ENCODE measurements at regions not wholly inside any gene's neighbourhood (a gene's known extent, or its start where the extent isn't known, plus 50 kb on each side); places are given as distances from the start of the nearest gene placed in this dataset.
A peak's percentile ranks its signal among the peaks of the same experiment; 100 is the strongest.
"Not testable (repeated sequence)": the region's sequence is repeated elsewhere in the genome, so short reads cannot be mapped to it uniquely, and the experiment has no call there.

GRCh38 chr9:85792057-85792456, 50.3 kb upstream of the AGTPBP1 start:
- not testable (repeated sequence) for H3K9me3 ChIP-seq (ENCODE audit: control insufficient read depth, insufficient read depth, low read length); H3K36me3 ChIP-seq (ENCODE audit: control insufficient read depth, low read length); H3F3A ChIP-seq (ENCODE audit: control insufficient read depth, insufficient read depth); H3K4me1 ChIP-seq (ENCODE audit: control insufficient read depth, low read length); H3K4me3 ChIP-seq (ENCODE audit: low read length); H3K79me2 ChIP-seq (ENCODE audit: control insufficient read depth, low read length); H4K20me1 ChIP-seq (ENCODE audit: control insufficient read depth, insufficient read depth, low read depth, low read length); H3K9me2 ChIP-seq (replicated peaks; ENCODE audit: control insufficient read depth, low read length); H3K27ac ChIP-seq (ENCODE audit: low read depth, low read length); H3K4me2 ChIP-seq (ENCODE audit: low read length); H3K27me3 ChIP-seq (ENCODE audit: control insufficient read depth, low read length)

- not testable (repeated sequence) for H3F3A ChIP-seq (ENCODE audit: control insufficient read depth, insufficient read depth); H3K4me1 ChIP-seq (ENCODE audit: control insufficient read depth, low read length); H3K4me2 ChIP-seq (ENCODE audit: low read length); H3K36me3 ChIP-seq (ENCODE audit: control insufficient read depth, low read length); H3K9me3 ChIP-seq (ENCODE audit: control insufficient read depth, insufficient read depth, low read length); H3K27me3 ChIP-seq (ENCODE audit: control insufficient read depth, low read length); H3K9me2 ChIP-seq (replicated peaks; ENCODE audit: control insufficient read depth, low read length); H3K27ac ChIP-seq (ENCODE audit: low read depth, low read length); H3K79me2 ChIP-seq (ENCODE audit: control insufficient read depth, low read length); H4K20me1 ChIP-seq (ENCODE audit: control insufficient read depth, insufficient read depth, low read depth, low read length); H3K4me3 ChIP-seq (ENCODE audit: low read length)
Observed at GRCh38 chr9:85802978-85803695, 61.4 kb upstream of the AGTPBP1 start.

GRCh38 chr9:85804847-85805133, 63.0 kb upstream of the AGTPBP1 start:
- H3K27ac ChIP-seq (ENCODE audit: low read depth, low read length); H3K79me2 ChIP-seq (ENCODE audit: control insufficient read depth, low read length); H3K9me3 ChIP-seq (ENCODE audit: control insufficient read depth, insufficient read depth, low read length); H3K4me1 ChIP-seq (ENCODE audit: control insufficient read depth, low read length); H3K27me3 ChIP-seq (ENCODE audit: control insufficient read depth, low read length); H3K9me2 ChIP-seq (replicated peaks; ENCODE audit: control insufficient read depth, low read length); H4K20me1 ChIP-seq (ENCODE audit: control insufficient read depth, insufficient read depth, low read depth, low read length); H3F3A ChIP-seq (ENCODE audit: control insufficient read depth, insufficient read depth): not testable (repeated sequence)
- peak overlapping the region; percentile 61; the same call in 1 of the 2 replicates for H3K4me2 ChIP-seq (ENCODE audit: low read length)
- peak overlapping the region; percentile 80 for H3K4me3 ChIP-seq (ENCODE audit: low read length)
- peaks cover 12% of the 10 kb centered on the region for H3K36me3 ChIP-seq (ENCODE audit: control insufficient read depth, low read length)

- H3K4me1 ChIP-seq (ENCODE audit: control insufficient read depth, low read length); H3K27me3 ChIP-seq (ENCODE audit: control insufficient read depth, low read length); H4K20me1 ChIP-seq (ENCODE audit: control insufficient read depth, insufficient read depth, low read depth, low read length); H3K9me2 ChIP-seq (replicated peaks; ENCODE audit: control insufficient read depth, low read length); H3K79me2 ChIP-seq (ENCODE audit: control insufficient read depth, low read length); H3K27ac ChIP-seq (ENCODE audit: low read depth, low read length); H3F3A ChIP-seq (ENCODE audit: control insufficient read depth, insufficient read depth); H3K9me3 ChIP-seq (ENCODE audit: control insufficient read depth, insufficient read depth, low read length): not testable (repeated sequence)
- Histone ChIP-seq H3K4me2 (ENCODE audit: low read length) (peak overlapping the region; percentile 61), H3K36me3 (ENCODE audit: control insufficient read depth, low read length) (peaks cover 12% of the 10 kb centered on the region), H3K4me3 (ENCODE audit: low read length) (peak overlapping the region; percentile 80)
Observed at GRCh38 chr9:85805134-85806005, 63.6 kb upstream of the AGTPBP1 start.

GRCh38 chr9:85808329-85808728, 66.6 kb upstream of the AGTPBP1 start:
- not testable (repeated sequence) for H3K9me3 ChIP-seq (ENCODE audit: control insufficient read depth, insufficient read depth, low read length); H3K9me2 ChIP-seq (replicated peaks; ENCODE audit: control insufficient read depth, low read length); H3F3A ChIP-seq (ENCODE audit: control insufficient read depth, insufficient read depth); H4K20me1 ChIP-seq (ENCODE audit: control insufficient read depth, insufficient read depth, low read depth, low read length); H3K4me1 ChIP-seq (ENCODE audit: control insufficient read depth, low read length); H3K4me3 ChIP-seq (ENCODE audit: low read length); H3K27ac ChIP-seq (ENCODE audit: low read depth, low read length); H3K27me3 ChIP-seq (ENCODE audit: control insufficient read depth, low read length); H3K4me2 ChIP-seq (ENCODE audit: low read length); H3K79me2 ChIP-seq (ENCODE audit: control insufficient read depth, low read length)
- peaks cover 12% of the 10 kb centered on the region for H3K36me3 ChIP-seq (ENCODE audit: control insufficient read depth, low read length)

- not testable (repeated sequence) for H3F3A ChIP-seq (ENCODE audit: control insufficient read depth, insufficient read depth); H3K36me3 ChIP-seq (ENCODE audit: control insufficient read depth, low read length); H3K9me3 ChIP-seq (ENCODE audit: control insufficient read depth, insufficient read depth, low read length); H3K27me3 ChIP-seq (ENCODE audit: control insufficient read depth, low read length); H3K27ac ChIP-seq (ENCODE audit: low read depth, low read length); H3K79me2 ChIP-seq (ENCODE audit: control insufficient read depth, low read length); H3K9me2 ChIP-seq (replicated peaks; ENCODE audit: control insufficient read depth, low read length); H3K4me2 ChIP-seq (ENCODE audit: low read length); H4K20me1 ChIP-seq (ENCODE audit: control insufficient read depth, insufficient read depth, low read depth, low read length); H3K4me1 ChIP-seq (ENCODE audit: control insufficient read depth, low read length); H3K4me3 ChIP-seq (ENCODE audit: low read length)
Observed at GRCh38 chr9:85813388-85813787, 71.6 kb upstream of the AGTPBP1 start.

- H3K4me3 ChIP-seq (ENCODE audit: low read length); H3K4me1 ChIP-seq (ENCODE audit: control insufficient read depth, low read length); H3K27ac ChIP-seq (ENCODE audit: low read depth, low read length); H3K27me3 ChIP-seq (ENCODE audit: control insufficient read depth, low read length); H3K9me2 ChIP-seq (replicated peaks; ENCODE audit: control insufficient read depth, low read length); H3F3A ChIP-seq (ENCODE audit: control insufficient read depth, insufficient read depth); H3K36me3 ChIP-seq (ENCODE audit: control insufficient read depth, low read length); H4K20me1 ChIP-seq (ENCODE audit: control insufficient read depth, insufficient read depth, low read depth, low read length); H3K9me3 ChIP-seq (ENCODE audit: control insufficient read depth, insufficient read depth, low read length); H3K4me2 ChIP-seq (ENCODE audit: low read length); H3K79me2 ChIP-seq (ENCODE audit: control insufficient read depth, low read length): not testable (repeated sequence)
Observed at GRCh38 chr9:85814800-85815199, 73.0 kb upstream of the AGTPBP1 start.

All from DOHH2 (cell line).